Mesenchymal stem cell (in vitro differentiated cells and primary cell): ENCODE measurements at regions not wholly inside any gene's neighbourhood (a gene's known extent, or its start where the extent isn't known, plus 50 kb on each side); places are given as distances from the start of the nearest gene placed in this dataset.

Experiments
- DNase-seq: peaks from one replicate; pipeline ENCODE4 v3.0.0-alpha.2; 2013
- H2AFZ ChIP-seq: one replicate; pipeline ENCODE4 v1.6.1; 2013; ENCODE audit warnings: low read depth, mild to moderate bottlenecking, control low read depth, inconsistent platforms, low read length, moderate library complexity
- H2AK5ac ChIP-seq: 2 replicates; pipeline ENCODE4 v1.6.1; 2013; ENCODE audit warnings: low read length, moderate library complexity, mild to moderate bottlenecking, inconsistent platforms; ENCODE audit not compliant: severe bottlenecking
- H2BK120ac ChIP-seq: one replicate; pipeline ENCODE4 v1.6.1; 2013; ENCODE audit warnings: low read depth, mild to moderate bottlenecking, inconsistent platforms, low read length, moderate library complexity
- H2BK12ac ChIP-seq, 2 experiments: one replicate each; pipeline ENCODE4 v1.6.1; 2013; ENCODE audit warnings: inconsistent platforms in 2 of 2, low read length in 2 of 2, mild to moderate bottlenecking in 2 of 2, moderate library complexity in 2 of 2, control low read depth in 1 of 2
- H2BK15ac ChIP-seq: one replicate; pipeline ENCODE4 v1.6.1; 2013; ENCODE audit warnings: mild to moderate bottlenecking, low read depth, inconsistent platforms; ENCODE audit not compliant: poor library complexity, severe bottlenecking
- H2BK5ac ChIP-seq: 2 replicates; pipeline ENCODE4 v1.6.1; 2013; ENCODE audit warnings: low read depth, mild to moderate bottlenecking, low read length, control low read depth, inconsistent platforms; ENCODE audit not compliant: poor library complexity, severe bottlenecking
- H3K14ac ChIP-seq, 2 experiments: one replicate each; pipeline ENCODE4 v1.6.1; 2013; ENCODE audit warnings: inconsistent platforms in 2 of 2, low read length in 2 of 2, control low read depth in 1 of 2, mild to moderate bottlenecking in 1 of 2, moderate library complexity in 1 of 2
- H3K18ac ChIP-seq, 2 experiments: one replicate each; pipeline ENCODE4 v1.6.1; 2013; ENCODE audit warnings: inconsistent platforms in 2 of 2, low read length in 2 of 2, control low read depth in 1 of 2, low read depth in 1 of 2, mild to moderate bottlenecking in 1 of 2
- H3K23ac ChIP-seq, 2 experiments: one replicate each; pipeline ENCODE4 v1.6.1; 2013; ENCODE audit warnings: inconsistent platforms in 2 of 2, low read length in 2 of 2, mild to moderate bottlenecking in 2 of 2, moderate library complexity in 2 of 2, control low read depth in 1 of 2
- H3K27ac ChIP-seq: 2 replicates; pipeline ENCODE4 v1.5.1; 2013; ENCODE audit warnings: mild to moderate bottlenecking, moderate library complexity, low read length, control low read depth, inconsistent platforms; ENCODE audit not compliant: poor library complexity, severe bottlenecking
- H3K27me3 ChIP-seq, 2 experiments: 2 replicates each; pipeline versions ENCODE4 v1.6.1 to v1.7.0; 2013; ENCODE audit warnings: low read length in 2 of 2, mild to moderate bottlenecking in 2 of 2, moderate library complexity in 2 of 2, control low read depth in 1 of 2, inconsistent platforms in 1 of 2; ENCODE audit not compliant: control insufficient read depth in 1 of 2, insufficient read depth in 1 of 2
- H3K36me3 ChIP-seq, 2 experiments: 2 replicates each; pipeline versions ENCODE4 v1.6.1 to v1.7.0; 2013; ENCODE audit warnings: low read length in 2 of 2, control low read depth in 1 of 2, inconsistent platforms in 1 of 2, low read depth in 1 of 2, mild to moderate bottlenecking in 1 of 2; ENCODE audit not compliant: insufficient read depth in 2 of 2, control insufficient read depth in 1 of 2
- H3K4ac ChIP-seq, 2 experiments: one replicate each; pipeline ENCODE4 v1.6.1; 2013; ENCODE audit warnings: inconsistent platforms in 2 of 2, low read length in 2 of 2, mild to moderate bottlenecking in 2 of 2, moderate library complexity in 2 of 2, control low read depth in 1 of 2, low read depth in 1 of 2
- H3K4me1 ChIP-seq: 2 replicates; pipeline ENCODE4 v1.6.1; 2013; ENCODE audit warnings: low read depth, low read length, control low read depth; ENCODE audit not compliant: control insufficient read depth, insufficient read depth
- H3K4me2 ChIP-seq: 2 replicates; pipeline ENCODE4 v1.6.1; 2013; ENCODE audit warnings: low read length, mild to moderate bottlenecking, inconsistent platforms; ENCODE audit not compliant: poor library complexity, severe bottlenecking
- H3K4me3 ChIP-seq, 2 experiments: 2 replicates each; pipeline versions ENCODE4 v1.5.1 to v1.7.0; 2013; ENCODE audit warnings: low read length in 2 of 2, mild to moderate bottlenecking in 2 of 2, control low read depth in 1 of 2, low read depth in 1 of 2; ENCODE audit not compliant: insufficient read depth in 1 of 2
- H3K79me1 ChIP-seq: replicated peaks from 2 replicates; pipeline ENCODE4 v1.6.1; 2013; ENCODE audit warnings: mild to moderate bottlenecking, control low read depth, low read length, inconsistent platforms; ENCODE audit not compliant: poor library complexity, severe bottlenecking
- H3K9ac ChIP-seq: 2 replicates; pipeline ENCODE4 v1.7.0; 2013; ENCODE audit warnings: mild to moderate bottlenecking, low read length, moderate library complexity
- H3K9me3 ChIP-seq: 2 replicates; pipeline ENCODE4 v1.7.0; 2013; ENCODE audit warnings: mild to moderate bottlenecking, low read length; ENCODE audit not compliant: control insufficient read depth
- H4K8ac ChIP-seq: one replicate; pipeline ENCODE4 v1.6.1; 2013; ENCODE audit warnings: inconsistent platforms, mild to moderate bottlenecking, low read length, moderate library complexity
- H4K91ac ChIP-seq: one replicate; pipeline ENCODE4 v1.6.1; 2013; ENCODE audit warnings: mild to moderate bottlenecking, low read length, inconsistent platforms
- WGBS: methylation state at CpG from one replicate; pipeline ENCODE4 v1.1.7; 2013; ENCODE audit warnings: mixed read lengths; 5-methylcytosine and 5-hydroxymethylcytosine counted together

DNA sequence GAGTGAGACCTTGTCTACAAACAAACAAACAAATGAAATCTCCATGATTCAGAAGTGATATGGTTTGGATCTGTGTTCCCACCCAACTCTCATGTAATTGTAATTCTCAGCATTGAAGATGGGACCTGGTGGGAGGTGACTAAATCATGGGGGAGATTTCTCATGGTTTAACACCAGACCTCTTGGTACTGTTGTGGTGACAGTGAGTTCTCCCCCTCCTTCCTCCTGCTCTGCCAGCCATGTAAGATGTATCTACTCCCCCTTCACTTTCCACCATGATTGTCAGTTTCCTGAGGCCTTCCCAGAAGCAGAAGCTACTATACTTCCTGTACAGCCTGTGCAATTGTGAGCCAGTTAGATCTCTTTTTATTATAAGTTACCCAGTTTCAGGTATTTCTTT, 438.4 kb upstream of the THBS1 start:
- Histone ChIP-seq H4K91ac (no peak overlapping the region), H2BK120ac (no peak overlapping the region), H3K27ac (no peak overlapping the region), H3K14ac (no peak overlapping the region), H3K4ac (peak overlapping the region; percentile 9 to 56), H3K4me3 (no peak overlapping the region), H3K27me3 (no peaks in the 10 kb centered on the region), H2AK5ac (peak overlapping the region; percentile 83), H3K4me1 (peaks cover 12% of the 10 kb centered on the region), H2BK5ac (no peak overlapping the region), H4K8ac (no peak overlapping the region), H3K18ac (peak overlapping the region; percentile 3 to 78), H2AFZ (no peak overlapping the region), H3K23ac (no peak overlapping the region), H3K9ac (no peak overlapping the region), H2BK12ac (peak overlapping the region; percentile 44 to 97), H3K79me1 (no peaks in the 10 kb centered on the region), H3K36me3 (no peaks in the 10 kb centered on the region), H3K4me2 (no peak overlapping the region), H3K9me3 (no peaks in the 10 kb centered on the region), H2BK15ac (peak overlapping the region; percentile 55)
- DNase-seq = no peak

DNA sequence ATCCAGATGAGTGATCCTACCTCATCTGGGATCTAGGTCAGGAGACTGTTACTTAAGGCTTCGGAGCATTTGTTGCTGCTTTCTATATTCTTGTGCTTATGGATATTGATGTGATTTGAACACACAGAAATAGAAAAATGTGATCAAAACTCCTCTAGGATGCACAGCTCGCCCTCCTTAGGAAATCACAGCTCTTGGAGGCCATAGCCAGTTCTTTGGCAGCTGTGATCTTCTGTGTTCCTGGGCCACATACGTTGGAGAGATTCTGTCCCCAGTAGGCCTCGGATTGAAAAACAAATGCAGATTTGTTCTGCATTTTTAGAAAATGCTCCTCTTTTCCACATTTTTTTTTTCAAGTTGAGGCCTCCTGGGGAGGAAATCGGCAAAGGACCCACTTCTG, 437.4 kb upstream of the THBS1 start:
- Histone ChIP-seq H3K18ac (no peak overlapping the region), H3K23ac (no peak overlapping the region), H2BK120ac (no peak overlapping the region), H2AK5ac (peak overlapping the region; percentile 71), H2BK12ac (no peak overlapping the region), H3K4me3 (no peak overlapping the region), H3K14ac (no peak overlapping the region), H3K27me3 (no peaks in the 10 kb centered on the region), H2BK15ac (no peak overlapping the region), H3K9ac (no peak overlapping the region), H3K4me1 (peaks cover 12% of the 10 kb centered on the region), H2AFZ (no peak overlapping the region), H2BK5ac (no peak overlapping the region), H3K4me2 (no peak overlapping the region), H4K91ac (no peak overlapping the region), H3K36me3 (no peaks in the 10 kb centered on the region), H4K8ac (no peak overlapping the region), H3K4ac (no peak overlapping the region), H3K9me3 (no peaks in the 10 kb centered on the region), H3K27ac (no peak overlapping the region), H3K79me1 (no peaks in the 10 kb centered on the region)
- no peak for DNase-seq
- WGBS = 94% methylated on average over 4 of the region's 5 CpGs

DNA sequence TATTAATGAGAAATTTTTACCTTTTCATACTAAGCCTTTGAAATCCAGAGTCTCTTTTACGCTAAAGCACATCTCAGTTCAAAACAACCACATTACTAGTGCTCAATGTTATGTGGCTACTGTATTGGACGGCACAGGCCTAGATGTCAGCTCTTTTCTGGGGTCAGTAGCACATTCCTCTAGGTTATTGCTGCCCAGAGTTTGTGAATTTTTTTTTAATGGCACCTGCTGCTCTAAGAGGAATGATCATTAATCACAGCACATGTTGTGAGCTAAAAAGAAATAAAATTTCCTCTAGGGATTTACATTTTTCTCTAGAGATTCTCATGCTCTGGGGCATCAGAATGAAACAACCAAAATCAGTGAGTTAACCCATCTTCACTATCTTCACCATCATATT, 436.8 kb upstream of the THBS1 start:
- Histone ChIP-seq H3K18ac (no peak overlapping the region), H3K79me1 (no peaks in the 10 kb centered on the region), H3K4ac (no peak overlapping the region), H2BK120ac (no peak overlapping the region), H3K14ac (no peak overlapping the region), H3K4me2 (no peak overlapping the region), H3K4me1 (peaks cover 12% of the 10 kb centered on the region), H2AK5ac (no peak overlapping the region), H3K36me3 (no peaks in the 10 kb centered on the region), H4K8ac (no peak overlapping the region), H3K9me3 (no peaks in the 10 kb centered on the region), H3K23ac (no peak overlapping the region), H2BK12ac (no peak overlapping the region), H3K9ac (peak overlapping the region; percentile 7), H2BK15ac (no peak overlapping the region), H2BK5ac (no peak overlapping the region), H4K91ac (no peak overlapping the region), H2AFZ (no peak overlapping the region), H3K4me3 (no peak overlapping the region), H3K27me3 (no peaks in the 10 kb centered on the region), H3K27ac (no peak overlapping the region)
- 90% methylated on average over 2 of the region's 2 CpGs for WGBS
- no peak for DNase-seq

DNA sequence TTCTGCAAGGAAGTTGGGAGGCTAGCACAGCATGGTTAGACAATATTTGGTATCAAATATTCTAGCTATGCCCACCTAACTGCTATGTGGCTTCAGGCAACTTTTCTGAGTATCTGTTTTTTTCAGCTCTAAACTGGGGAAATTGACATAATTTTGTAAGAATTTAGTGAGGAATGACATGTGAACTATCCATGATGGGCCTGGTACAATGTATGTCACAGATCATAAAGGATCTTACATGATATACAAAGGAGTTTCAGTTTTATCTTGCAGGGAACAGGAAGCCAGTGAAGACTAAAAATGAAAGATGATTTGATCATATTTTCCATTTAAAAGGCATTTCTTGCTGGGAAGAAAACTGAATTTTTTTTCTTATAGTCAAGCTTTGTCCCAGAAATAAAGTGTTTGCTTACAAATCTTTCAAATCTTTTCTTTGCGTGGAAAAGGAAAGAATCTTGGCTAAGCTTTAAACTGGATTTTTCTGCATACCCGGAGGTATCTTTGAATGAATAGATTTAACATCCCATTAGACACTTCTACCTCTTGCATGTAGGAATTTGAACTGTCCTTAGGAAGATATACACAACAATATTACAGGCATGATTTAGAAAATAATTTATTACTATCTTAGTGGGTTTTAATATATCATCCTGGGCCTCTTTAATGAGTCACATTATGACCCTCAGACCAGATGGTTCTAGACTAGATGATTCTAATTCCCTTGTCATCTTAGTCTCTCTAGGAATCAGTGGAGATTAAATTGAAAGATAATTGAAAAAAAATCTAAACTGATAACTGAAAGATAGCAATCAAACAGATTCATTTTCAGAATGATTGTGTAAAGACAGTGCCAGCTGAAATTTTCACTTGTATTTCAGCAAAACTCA, 436.0 kb upstream of the THBS1 start:
- H4K91ac ChIP-seq = no peak overlapping the region
- H2AFZ ChIP-seq = no peak overlapping the region
- H3K27me3 ChIP-seq = no peaks in the 10 kb centered on the region
- peak overlapping the region; percentile 19 to 44 for H2BK12ac ChIP-seq
- H3K27ac ChIP-seq = no peak overlapping the region
- no peak for DNase-seq
- no peak overlapping the region for H2BK5ac ChIP-seq
- H3K79me1 ChIP-seq = no peaks in the 10 kb centered on the region
- no peaks in the 10 kb centered on the region for H3K36me3 ChIP-seq
- peak overlapping the region; percentile 7 for H3K9ac ChIP-seq
- H2BK120ac ChIP-seq = no peak overlapping the region
- H2AK5ac ChIP-seq = no peak overlapping the region
- no peak overlapping the region for H2BK15ac ChIP-seq
- H3K18ac ChIP-seq = no peak overlapping the region
- H3K4ac ChIP-seq = no peak overlapping the region
- no peak overlapping the region for H3K4me2 ChIP-seq
- no peak overlapping the region for H3K4me3 ChIP-seq
- H3K23ac ChIP-seq = no peak overlapping the region
- no peak overlapping the region for H3K14ac ChIP-seq
- no peak overlapping the region for H4K8ac ChIP-seq
- H3K4me1 ChIP-seq = peaks cover 11% of the 10 kb centered on the region
- no peaks in the 10 kb centered on the region for H3K9me3 ChIP-seq
- WGBS = no CpG with 5 or more reads among the region's 2 CpGs
